ENCODE measurements at regions not wholly inside any gene's neighbourhood (a gene's known extent, or its start where the extent isn't known, plus 50 kb on each side); places are given as distances from the start of the nearest gene placed in this dataset.

DNA sequence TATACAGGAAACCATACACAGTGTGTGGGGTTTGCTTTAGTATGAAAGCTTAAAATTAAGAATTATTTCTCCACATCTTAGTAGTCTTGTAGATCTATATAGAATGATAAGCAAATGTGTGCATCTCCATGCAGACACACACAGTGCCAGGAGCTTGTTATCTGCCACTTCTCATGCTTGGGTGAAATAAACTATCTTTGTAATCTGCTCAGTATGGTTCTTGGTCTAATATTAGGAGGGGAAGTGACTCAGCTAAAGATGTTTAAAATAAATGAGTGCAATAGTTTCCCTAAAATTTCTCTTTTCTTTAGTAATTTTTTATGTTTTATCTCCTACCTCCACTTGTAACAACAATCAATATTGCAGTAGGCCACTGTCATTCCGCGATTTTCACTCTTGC lies 689.6 kb downstream of the TAF11L14 start:
- Histone ChIP-seq H3K9ac (ENCODE audit: low read depth, low read length) (no peak overlapping the region), H3K9me3 (ENCODE audit: control insufficient read depth, insufficient read depth, low read length) (no peaks in the 10 kb centered on the region), H3K4me1 (ENCODE audit: insufficient read depth, low read length) (no peaks in the 10 kb centered on the region), H3K36me3 (ENCODE audit: insufficient read depth, low read length) (no peaks in the 10 kb centered on the region)

- Histone ChIP-seq H3K36me3 (ENCODE audit: insufficient read depth, low read length) (no peaks in the 10 kb centered on the region), H3K9me3 (ENCODE audit: control insufficient read depth, insufficient read depth, low read length) (no peaks in the 10 kb centered on the region), H3K4me1 (ENCODE audit: insufficient read depth, low read length) (no peaks in the 10 kb centered on the region), H3K9ac (ENCODE audit: low read depth, low read length) (no peak overlapping the region)
Observed at GRCh38 chr5:18325431-18325830, 691.2 kb downstream of the TAF11L14 start.

DNA sequence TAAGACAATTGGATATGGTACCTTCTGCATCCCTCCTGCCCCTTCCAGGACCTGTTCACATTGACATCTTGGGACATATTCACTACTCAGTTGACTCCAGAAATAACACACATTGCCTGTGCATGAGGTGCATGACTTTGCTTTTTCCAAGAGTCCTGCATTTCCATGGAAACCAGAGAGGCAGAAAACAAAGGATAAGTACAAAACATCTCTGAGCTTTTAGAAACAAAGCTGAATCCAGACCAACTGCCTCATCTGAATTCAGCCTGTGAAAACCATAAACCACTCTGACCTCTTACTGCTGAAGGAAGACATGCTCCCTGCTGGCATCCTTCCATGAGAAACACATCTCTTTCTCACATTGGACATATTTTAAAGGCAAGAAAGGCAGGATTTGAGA lies 695.1 kb downstream of the TAF11L14 start:
- Histone ChIP-seq H3K4me1 (ENCODE audit: insufficient read depth, low read length) (no peaks in the 10 kb centered on the region), H3K9me3 (ENCODE audit: control insufficient read depth, insufficient read depth, low read length) (no peaks in the 10 kb centered on the region), H3K9ac (ENCODE audit: low read depth, low read length) (no peak overlapping the region), H3K36me3 (ENCODE audit: insufficient read depth, low read length) (no peaks in the 10 kb centered on the region)

GRCh38 chr5:18333841-18334240 lies 699.6 kb downstream of the TAF11L14 start:
- H3K4me1 ChIP-seq (ENCODE audit: insufficient read depth, low read length): no peaks in the 10 kb centered on the region
- H3K9me3 ChIP-seq (ENCODE audit: control insufficient read depth, insufficient read depth, low read length): no peaks in the 10 kb centered on the region

GRCh38 chr5:18334949-18335348 lies 700.7 kb downstream of the TAF11L14 start:
- no peak overlapping the region for H3K9ac ChIP-seq (ENCODE audit: low read depth, low read length)
- H3K9me3 ChIP-seq (ENCODE audit: control insufficient read depth, insufficient read depth, low read length): no peaks in the 10 kb centered on the region
- H3K4me1 ChIP-seq (ENCODE audit: insufficient read depth, low read length): no peaks in the 10 kb centered on the region
- H3K36me3 ChIP-seq (ENCODE audit: insufficient read depth, low read length): no peaks in the 10 kb centered on the region

More at GRCh38 chr5:18333841-18334240, 699.6 kb downstream of the TAF11L14 start:
- H3K9ac ChIP-seq (ENCODE audit: low read depth, low read length): no peak overlapping the region
- no peaks in the 10 kb centered on the region for H3K36me3 ChIP-seq (ENCODE audit: insufficient read depth, low read length)

DNA sequence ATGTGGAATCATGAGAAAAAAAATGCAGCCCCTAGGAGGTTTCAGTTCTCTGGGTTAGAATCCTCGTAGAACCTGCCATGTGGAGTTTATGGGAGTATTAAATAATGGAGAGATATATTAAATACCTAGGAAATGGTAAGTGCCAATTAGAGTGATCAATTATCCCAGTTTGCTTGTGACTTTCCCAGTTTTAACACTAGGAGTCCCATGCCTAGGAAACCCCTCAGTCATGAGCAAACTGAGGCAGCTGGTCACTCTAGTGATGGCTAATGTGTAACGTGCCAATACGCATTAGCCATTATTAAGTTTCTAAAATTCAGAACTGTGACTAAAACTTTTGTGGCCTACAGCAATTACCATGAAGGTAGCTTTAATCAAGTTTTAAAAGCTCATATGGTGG lies 720.6 kb downstream of the TAF11L14 start:
- Histone ChIP-seq H3K9me3 (ENCODE audit: control insufficient read depth, insufficient read depth, low read length) (no peaks in the 10 kb centered on the region), H3K9ac (ENCODE audit: low read depth, low read length) (no peak overlapping the region), H3K4me1 (ENCODE audit: insufficient read depth, low read length) (peaks cover 5% of the 10 kb centered on the region; the same call in 1 of the 2 replicates), H3K36me3 (ENCODE audit: insufficient read depth, low read length) (no peaks in the 10 kb centered on the region)

DNA sequence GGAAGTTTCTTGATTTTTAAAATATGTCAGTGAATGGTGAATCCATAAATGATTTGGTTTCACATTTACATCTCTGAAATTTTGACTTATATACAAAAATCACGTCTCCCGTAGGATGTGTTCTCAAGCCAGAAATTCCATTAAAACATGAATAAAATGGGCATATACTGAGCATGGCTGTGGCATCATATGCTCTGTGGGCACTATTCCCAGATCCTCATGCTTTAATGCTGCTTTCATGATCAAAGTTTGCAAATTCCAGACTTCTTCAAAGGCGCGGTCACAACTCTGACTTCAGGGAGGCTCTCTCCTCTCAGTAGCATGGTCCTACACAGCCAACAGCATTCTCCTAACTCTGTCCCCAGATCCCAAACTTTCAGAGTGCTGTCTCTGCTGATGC lies 723.2 kb downstream of the TAF11L14 start:
- H3K9me3 ChIP-seq (ENCODE audit: control insufficient read depth, insufficient read depth, low read length): no peaks in the 10 kb centered on the region
- no peaks in the 10 kb centered on the region for H3K36me3 ChIP-seq (ENCODE audit: insufficient read depth, low read length)
- no peak overlapping the region for H3K9ac ChIP-seq (ENCODE audit: low read depth, low read length)
- H3K4me1 ChIP-seq (ENCODE audit: insufficient read depth, low read length): peaks cover 5% of the 10 kb centered on the region; the same call in 1 of the 2 replicates

- no peaks in the 10 kb centered on the region for H3K4me1 ChIP-seq (ENCODE audit: insufficient read depth, low read length)
- H3K9ac ChIP-seq (ENCODE audit: low read depth, low read length): no peak overlapping the region
- no peaks in the 10 kb centered on the region for H3K9me3 ChIP-seq (ENCODE audit: control insufficient read depth, insufficient read depth, low read length)
- H3K36me3 ChIP-seq (ENCODE audit: insufficient read depth, low read length): no peaks in the 10 kb centered on the region
Observed at GRCh38 chr5:18366234-18366633, 732.0 kb downstream of the TAF11L14 start.

- H3K9me3 ChIP-seq (ENCODE audit: control insufficient read depth, insufficient read depth, low read length): no peaks in the 10 kb centered on the region
- no peaks in the 10 kb centered on the region for H3K4me1 ChIP-seq (ENCODE audit: insufficient read depth, low read length)
Observed at GRCh38 chr5:18370531-18370930, 736.3 kb downstream of the TAF11L14 start.

DNA sequence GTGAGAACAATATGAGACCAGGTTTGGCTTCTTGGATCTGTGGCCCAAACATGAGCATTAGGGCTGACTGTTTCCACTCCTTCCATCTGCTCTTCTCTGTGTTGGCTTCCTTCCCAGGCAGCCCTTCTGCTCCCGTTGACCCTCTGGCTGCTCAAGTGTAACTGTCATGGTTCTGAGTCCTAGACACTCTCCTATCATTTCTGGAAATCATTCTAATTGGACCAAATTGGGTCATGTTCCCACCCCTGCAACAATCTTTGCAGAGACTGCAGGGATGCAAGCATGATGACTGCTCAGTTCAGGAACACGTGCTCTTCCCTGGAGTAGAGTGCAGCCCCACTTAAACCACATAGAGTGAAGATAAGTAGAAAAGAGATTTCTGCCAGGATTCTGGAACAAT lies 741.4 kb downstream of the TAF11L14 start:
- Histone ChIP-seq H3K4me1 (ENCODE audit: insufficient read depth, low read length) (no peaks in the 10 kb centered on the region), H3K9me3 (ENCODE audit: control insufficient read depth, insufficient read depth, low read length) (no peaks in the 10 kb centered on the region), H3K36me3 (ENCODE audit: insufficient read depth, low read length) (no peaks in the 10 kb centered on the region), H3K9ac (ENCODE audit: low read depth, low read length) (no peak overlapping the region)

More at GRCh38 chr5:18370531-18370930, 736.3 kb downstream of the TAF11L14 start:
- Histone ChIP-seq H3K9ac (ENCODE audit: low read depth, low read length) (no peak overlapping the region), H3K36me3 (ENCODE audit: insufficient read depth, low read length) (no peaks in the 10 kb centered on the region)

DNA sequence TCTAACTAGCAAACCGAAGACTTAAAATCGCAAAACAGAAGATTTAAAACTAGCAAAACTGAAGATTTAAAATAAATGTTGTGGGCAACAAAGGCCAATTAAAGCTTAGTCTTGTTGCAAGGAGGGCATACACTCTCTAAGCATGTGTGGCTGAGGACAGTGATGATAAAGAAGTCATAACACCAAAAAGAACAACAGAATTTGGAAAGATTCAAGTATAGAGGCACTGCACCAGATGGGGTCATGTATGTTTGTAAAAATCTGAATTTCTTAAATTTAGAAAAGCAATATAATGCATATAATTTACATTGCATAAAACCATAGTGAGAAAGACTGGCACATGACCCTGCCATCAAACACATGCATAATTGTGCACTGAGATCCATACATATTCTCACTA lies 743.8 kb downstream of the TAF11L14 start:
- Histone ChIP-seq H3K36me3 (ENCODE audit: insufficient read depth, low read length) (no peaks in the 10 kb centered on the region), H3K9ac (ENCODE audit: low read depth, low read length) (no peak overlapping the region), H3K4me1 (ENCODE audit: insufficient read depth, low read length) (no peaks in the 10 kb centered on the region), H3K9me3 (ENCODE audit: control insufficient read depth, insufficient read depth, low read length) (no peaks in the 10 kb centered on the region)

DNA sequence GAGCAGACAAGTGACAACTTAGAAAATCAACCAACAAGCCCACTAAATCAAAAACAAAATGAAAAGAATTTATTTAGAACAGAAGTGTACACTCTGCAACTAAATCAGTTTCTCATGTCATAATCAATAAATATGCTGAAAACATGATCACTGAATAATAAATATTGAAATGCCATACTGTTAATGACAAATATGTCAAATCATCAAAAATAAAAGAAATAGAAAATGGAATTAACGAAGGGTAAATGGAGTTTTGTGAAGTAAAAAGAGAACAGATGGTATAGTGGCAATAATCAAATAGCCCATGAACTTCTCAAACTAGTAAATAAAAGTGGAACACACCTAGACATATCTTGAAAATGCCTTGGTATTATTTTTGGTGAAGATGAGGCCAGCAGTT lies 744.9 kb downstream of the TAF11L14 start:
- Histone ChIP-seq H3K4me1 (ENCODE audit: insufficient read depth, low read length) (no peaks in the 10 kb centered on the region), H3K9me3 (ENCODE audit: control insufficient read depth, insufficient read depth, low read length) (no peaks in the 10 kb centered on the region), H3K9ac (ENCODE audit: low read depth, low read length) (no peak overlapping the region), H3K36me3 (ENCODE audit: insufficient read depth, low read length) (no peaks in the 10 kb centered on the region)

GRCh38 chr5:18380729-18381362 lies 746.6 kb downstream of the TAF11L14 start:
- no peaks in the 10 kb centered on the region for H3K4me1 ChIP-seq (ENCODE audit: insufficient read depth, low read length)
- H3K9ac ChIP-seq (ENCODE audit: low read depth, low read length): no peak overlapping the region
- H3K9me3 ChIP-seq (ENCODE audit: control insufficient read depth, insufficient read depth, low read length): no peaks in the 10 kb centered on the region
- H3K36me3 ChIP-seq (ENCODE audit: insufficient read depth, low read length): no peaks in the 10 kb centered on the region

DNA sequence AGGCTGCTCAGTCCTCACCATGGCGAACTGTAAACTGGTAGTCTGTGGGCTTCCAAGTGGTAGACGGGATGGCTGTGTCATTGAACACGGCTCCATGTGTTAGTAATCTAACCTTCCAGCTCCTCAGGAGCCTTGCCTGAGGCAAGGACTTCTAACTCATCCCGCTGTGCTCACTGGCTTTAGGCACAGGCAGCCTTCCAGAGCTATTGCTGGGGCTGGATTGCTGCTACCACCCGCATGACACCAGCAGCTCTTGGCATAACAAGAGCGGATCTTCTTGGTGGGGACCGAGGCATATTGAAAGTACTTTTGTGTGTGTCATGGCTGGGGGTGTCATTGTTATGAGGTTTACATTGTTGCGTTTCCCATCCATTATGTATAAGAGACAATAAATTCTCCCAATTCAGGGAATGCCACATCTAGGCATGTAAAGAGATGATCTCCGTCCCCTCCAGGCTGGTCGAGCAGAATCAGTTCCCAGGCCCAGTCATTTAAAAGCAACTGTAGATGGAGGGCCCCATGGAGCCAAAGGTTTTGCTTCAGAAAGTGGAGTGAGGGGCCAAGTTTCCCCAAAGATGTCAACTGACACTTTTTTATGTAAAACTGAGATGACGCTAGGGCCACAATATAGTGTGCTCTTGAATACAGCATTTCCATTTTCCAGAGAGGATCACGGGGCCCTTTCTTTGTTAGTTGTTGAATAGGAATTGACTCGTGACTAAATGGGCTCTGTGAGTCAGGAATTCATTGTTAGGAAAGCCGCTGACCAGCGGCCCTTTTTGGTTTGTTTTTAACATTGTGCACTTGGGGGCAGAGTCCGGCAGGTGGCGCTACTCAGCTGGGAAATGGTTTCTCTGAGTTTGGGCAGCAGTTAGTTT lies 759.5 kb downstream of the TAF11L14 start:
- Histone ChIP-seq H3K4me1 (ENCODE audit: insufficient read depth, low read length) (peaks cover 31% of the 10 kb centered on the region), H3K9me3 (ENCODE audit: control insufficient read depth, insufficient read depth, low read length) (no peaks in the 10 kb centered on the region), H3K9ac (ENCODE audit: low read depth, low read length) (peak overlapping the region; percentile 22; the same call in 1 of the 2 replicates), H3K36me3 (ENCODE audit: insufficient read depth, low read length) (no peaks in the 10 kb centered on the region)

DNA sequence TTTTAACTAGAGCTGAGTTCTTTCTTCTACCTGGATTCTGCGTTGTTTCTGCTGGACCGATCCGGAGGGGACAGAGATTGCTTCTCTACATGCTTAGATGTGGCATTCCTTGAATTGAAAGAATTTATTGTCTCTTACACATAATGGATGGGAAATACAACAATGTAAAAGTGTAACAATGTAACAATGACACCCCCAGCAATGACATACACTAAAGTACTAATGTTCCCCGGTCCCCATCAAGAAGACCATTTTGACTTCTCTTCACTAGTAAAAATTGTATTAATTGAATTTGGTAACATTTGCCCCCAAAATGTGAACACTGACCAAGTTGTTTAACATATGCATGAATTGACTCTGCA lies 760.2 kb downstream of the TAF11L14 start:
- Histone ChIP-seq H3K9me3 (ENCODE audit: control insufficient read depth, insufficient read depth, low read length) (no peaks in the 10 kb centered on the region), H3K9ac (ENCODE audit: low read depth, low read length) (no peak overlapping the region), H3K4me1 (ENCODE audit: insufficient read depth, low read length) (peaks cover 31% of the 10 kb centered on the region), H3K36me3 (ENCODE audit: insufficient read depth, low read length) (no peaks in the 10 kb centered on the region)

Measured in ES-I3 (cell line).